KMS-11 (cell line): ENCODE measurements at regions not wholly inside any gene's neighbourhood (a gene's known extent, or its start where the extent isn't known, plus 50 kb on each side); places are given as distances from the start of the nearest gene placed in this dataset.
"Not testable (repeated sequence)": the region's sequence is repeated elsewhere in the genome, so short reads cannot be mapped to it uniquely, and the experiment has no call there.

Experiments
- H2AFZ ChIP-seq: fragments of 200-600 bp; sonication (generic); 2 replicates; pipeline ENCODE4 v1.6.1; 2016; ENCODE audit warnings: antibody characterized with exemption, mixed run types, low read depth
- H3K27ac ChIP-seq: fragments of 200-600 bp; sonication (generic); 2 replicates; pipeline ENCODE4 v1.6.1; 2016; ENCODE audit warnings: mild to moderate bottlenecking, mixed run types
- H3K27me3 ChIP-seq: fragments of 200-600 bp; sonication (generic); 2 replicates; pipeline ENCODE4 v1.6.1; 2017; ENCODE audit warnings: mild to moderate bottlenecking, low read depth, mixed run types, moderate library complexity; ENCODE audit not compliant: insufficient read depth
- H3K36me3 ChIP-seq: fragments of 200-600 bp; sonication (generic); 2 replicates; pipeline ENCODE4 v1.6.1; 2017; ENCODE audit warnings: mild to moderate bottlenecking, mixed run types; ENCODE audit not compliant: insufficient read depth
- H3K4me1 ChIP-seq: fragments of 200-600 bp; sonication (generic); 2 replicates; pipeline ENCODE4 v1.6.1; 2016; ENCODE audit warnings: mild to moderate bottlenecking, low read depth, mixed run types; ENCODE audit not compliant: poor library complexity, severe bottlenecking
- H3K4me2 ChIP-seq: fragments of 200-600 bp; sonication (generic); 2 replicates; pipeline ENCODE4 v1.7.0; 2016; ENCODE audit warnings: mild to moderate bottlenecking, mixed run types
- H3K4me3 ChIP-seq: fragments of 200-600 bp; sonication (generic); IDR thresholded peaks from 2 replicates; pipeline ENCODE4 v1.6.1; 2017; ENCODE audit warnings: low read depth, low read length, mixed read lengths; ENCODE audit not compliant: insufficient read depth
- H3K79me2 ChIP-seq: fragments of 200-600 bp; sonication (generic); 2 replicates; pipeline ENCODE4 v1.6.1; 2016; ENCODE audit warnings: low read depth, mixed run types; ENCODE audit not compliant: insufficient read depth
- H3K9ac ChIP-seq: fragments of 200-600 bp; sonication (generic); 2 replicates; pipeline ENCODE4 v1.6.1; 2016; ENCODE audit warnings: mild to moderate bottlenecking, mixed run types
- H4K20me1 ChIP-seq: fragments of 200-600 bp; sonication (generic); 2 replicates; pipeline ENCODE4 v1.6.1; 2016; ENCODE audit warnings: mild to moderate bottlenecking, mixed run types; ENCODE audit not compliant: insufficient read depth
- TF ChIP-seq, protein P1 (sequence below): fragments of 200-600 bp; sonication (generic); conservative IDR thresholded peaks from 2 replicates; pipeline ENCODE4 v1.6.1; 2017; ENCODE audit warnings: low read depth, mild to moderate bottlenecking, antibody characterized with exemption, low read length, moderate library complexity, mixed read lengths

DNA sequence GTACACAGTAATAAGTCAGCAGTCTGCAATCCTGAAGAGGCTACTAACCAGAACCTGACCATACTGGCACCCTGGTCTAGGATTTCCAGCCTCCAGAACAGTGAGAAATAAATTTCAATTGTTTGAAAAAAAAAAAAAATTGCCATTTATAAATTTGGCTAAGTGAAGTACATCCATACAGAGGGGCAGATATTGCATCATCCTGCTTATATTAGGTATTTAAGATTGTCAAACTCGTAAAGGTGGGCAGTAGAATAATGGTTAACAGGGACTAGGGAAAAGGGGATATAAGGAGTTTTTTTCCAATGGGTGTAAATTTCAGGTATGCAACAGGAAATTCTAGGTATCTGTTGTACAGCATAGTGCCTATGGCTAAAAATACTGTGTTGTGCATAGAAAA lies 1250.9 kb downstream of the BRINP3 start:
- H3K4me3 ChIP-seq: no peak overlapping the region
- TF ChIP-seq, protein P1, sequence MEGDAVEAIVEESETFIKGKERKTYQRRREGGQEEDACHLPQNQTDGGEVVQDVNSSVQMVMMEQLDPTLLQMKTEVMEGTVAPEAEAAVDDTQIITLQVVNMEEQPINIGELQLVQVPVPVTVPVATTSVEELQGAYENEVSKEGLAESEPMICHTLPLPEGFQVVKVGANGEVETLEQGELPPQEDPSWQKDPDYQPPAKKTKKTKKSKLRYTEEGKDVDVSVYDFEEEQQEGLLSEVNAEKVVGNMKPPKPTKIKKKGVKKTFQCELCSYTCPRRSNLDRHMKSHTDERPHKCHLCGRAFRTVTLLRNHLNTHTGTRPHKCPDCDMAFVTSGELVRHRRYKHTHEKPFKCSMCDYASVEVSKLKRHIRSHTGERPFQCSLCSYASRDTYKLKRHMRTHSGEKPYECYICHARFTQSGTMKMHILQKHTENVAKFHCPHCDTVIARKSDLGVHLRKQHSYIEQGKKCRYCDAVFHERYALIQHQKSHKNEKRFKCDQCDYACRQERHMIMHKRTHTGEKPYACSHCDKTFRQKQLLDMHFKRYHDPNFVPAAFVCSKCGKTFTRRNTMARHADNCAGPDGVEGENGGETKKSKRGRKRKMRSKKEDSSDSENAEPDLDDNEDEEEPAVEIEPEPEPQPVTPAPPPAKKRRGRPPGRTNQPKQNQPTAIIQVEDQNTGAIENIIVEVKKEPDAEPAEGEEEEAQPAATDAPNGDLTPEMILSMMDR: no peak
- H2AFZ ChIP-seq: no peak overlapping the region
- H3K27ac ChIP-seq: no peak overlapping the region
- no peaks in the 10 kb centered on the region for H3K27me3 ChIP-seq
- H4K20me1 ChIP-seq: no peaks in the 10 kb centered on the region
- no peaks in the 10 kb centered on the region for H3K4me1 ChIP-seq
- H3K79me2 ChIP-seq: no peaks in the 10 kb centered on the region
- H3K4me2 ChIP-seq: no peak overlapping the region
- no peaks in the 10 kb centered on the region for H3K36me3 ChIP-seq
- H3K9ac ChIP-seq: no peak overlapping the region

DNA sequence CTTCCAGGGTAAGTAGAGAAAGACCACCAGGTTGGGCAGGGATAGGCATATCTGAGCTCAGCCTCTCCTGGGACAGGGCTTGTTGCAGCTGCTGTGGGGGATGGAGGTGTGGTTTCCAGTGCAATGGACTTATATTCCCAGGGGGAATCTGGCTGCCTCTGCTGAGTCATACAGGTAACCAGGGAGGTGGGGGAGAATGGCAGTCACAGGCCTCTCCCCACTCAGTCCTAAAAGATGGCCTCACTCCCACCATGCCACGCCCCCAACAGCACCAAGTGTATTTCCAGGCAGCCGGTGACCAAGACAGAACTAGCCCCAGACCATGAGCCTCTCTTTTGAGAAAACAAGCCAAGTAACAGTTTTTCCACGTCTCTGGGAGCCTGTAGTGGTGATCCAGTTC lies 1240.7 kb downstream of the BRINP3 start:
- TF ChIP-seq, protein P1: no peak
- Histone ChIP-seq H3K4me1 (no peaks in the 10 kb centered on the region), H2AFZ (no peak overlapping the region), H3K79me2 (no peaks in the 10 kb centered on the region), H3K27ac (no peak overlapping the region), H3K4me3 (no peak overlapping the region), H3K27me3 (no peaks in the 10 kb centered on the region), H3K9ac (no peak overlapping the region), H4K20me1 (no peaks in the 10 kb centered on the region), H3K36me3 (no peaks in the 10 kb centered on the region), H3K4me2 (no peak overlapping the region)

DNA sequence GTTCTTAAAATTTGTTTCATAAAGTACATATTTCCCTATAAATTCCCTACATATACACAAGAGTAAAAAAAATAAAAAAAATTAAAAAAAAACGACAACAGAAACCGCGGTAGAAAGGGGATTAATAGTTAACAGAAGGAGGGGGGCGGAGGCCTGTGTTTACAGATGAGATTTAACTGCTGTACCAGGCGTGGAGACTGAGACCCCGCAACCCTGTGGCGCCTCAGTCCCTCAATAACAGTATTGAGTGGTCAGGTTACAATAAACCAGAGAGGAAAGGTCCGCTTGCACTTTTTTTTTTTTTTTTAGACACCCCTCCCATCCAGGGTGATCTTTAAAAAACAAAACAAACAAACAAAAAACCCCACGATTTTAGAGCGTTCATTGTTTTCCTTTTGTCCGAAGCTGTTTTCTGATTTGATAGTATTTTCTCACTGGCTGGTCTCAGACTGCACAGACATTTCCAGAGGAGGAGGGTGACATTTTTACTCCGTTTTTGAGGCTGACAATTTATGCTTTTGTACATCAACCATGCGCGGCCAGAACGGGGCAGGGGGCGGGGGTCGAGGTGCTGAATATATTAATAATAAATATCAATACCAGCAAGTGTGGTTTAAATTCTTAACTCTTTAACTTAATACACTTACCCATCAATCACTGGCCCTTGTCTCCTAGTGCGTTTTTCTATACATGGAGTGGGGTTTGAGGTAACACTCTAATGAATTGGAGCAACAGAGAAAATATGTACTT lies 1223.9 kb downstream of the BRINP3 start:
- Histone ChIP-seq H3K27ac (no peak overlapping the region), H4K20me1 (no peaks in the 10 kb centered on the region), H2AFZ (no peak overlapping the region), H3K27me3 (no peaks in the 10 kb centered on the region), H3K9ac (no peak overlapping the region), H3K4me1 (no peaks in the 10 kb centered on the region), H3K79me2 (no peaks in the 10 kb centered on the region), H3K4me3 (no peak overlapping the region), H3K4me2 (no peak overlapping the region), H3K36me3 (no peaks in the 10 kb centered on the region)
- TF ChIP-seq, protein P1: no peak

DNA sequence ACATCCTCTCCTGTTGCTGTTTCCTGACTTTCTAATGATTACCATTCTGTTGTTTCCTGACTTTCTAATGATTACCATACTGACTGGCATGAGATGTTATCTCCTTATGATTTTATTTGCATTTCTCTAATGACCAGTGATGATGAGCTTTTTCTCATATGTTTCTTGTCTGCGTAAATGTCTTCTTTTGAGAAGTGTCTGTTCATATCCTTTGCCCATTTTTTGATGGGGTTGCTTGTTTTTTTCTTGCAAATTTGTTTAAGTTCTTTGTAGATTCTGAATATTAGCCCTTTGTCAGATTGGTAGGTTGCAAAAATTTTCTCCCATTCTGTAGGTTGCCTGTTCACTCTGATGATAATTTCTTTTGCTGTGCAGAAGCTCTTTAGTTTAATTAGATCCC lies 1216.5 kb downstream of the BRINP3 start:
- H3K4me1 ChIP-seq, H3K9ac ChIP-seq, H3K36me3 ChIP-seq, H3K4me2 ChIP-seq, H3K27ac ChIP-seq, H4K20me1 ChIP-seq, H3K27me3 ChIP-seq, H2AFZ ChIP-seq, H3K4me3 ChIP-seq, H3K79me2 ChIP-seq: not testable (repeated sequence)

DNA sequence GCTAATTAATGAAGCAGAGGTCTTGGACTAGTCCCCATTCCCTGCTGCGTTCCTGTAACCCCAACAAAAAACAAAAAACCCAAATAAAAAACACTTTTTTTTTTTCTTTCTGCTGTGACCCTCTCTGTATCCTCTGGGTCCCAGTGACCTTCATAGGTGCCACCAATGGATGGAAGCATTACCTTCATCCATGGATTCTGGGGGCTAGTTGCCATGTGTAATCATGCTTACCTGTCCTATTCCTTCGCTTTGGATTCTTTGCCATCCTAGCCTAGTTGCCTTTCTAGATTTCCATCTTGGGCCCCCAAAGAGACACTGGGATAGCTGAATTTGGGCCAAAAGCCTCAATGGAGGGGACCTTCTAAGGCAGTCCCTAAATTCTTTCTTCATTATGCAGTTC lies 1208.7 kb downstream of the BRINP3 start:
- H3K4me3 ChIP-seq: no peak overlapping the region
- H3K27me3 ChIP-seq: no peaks in the 10 kb centered on the region
- H3K4me1 ChIP-seq: no peaks in the 10 kb centered on the region
- H3K4me2 ChIP-seq: no peak overlapping the region
- H4K20me1 ChIP-seq: no peaks in the 10 kb centered on the region
- TF ChIP-seq, protein P1: no peak
- no peaks in the 10 kb centered on the region for H3K36me3 ChIP-seq
- no peak overlapping the region for H3K9ac ChIP-seq
- H3K79me2 ChIP-seq: no peaks in the 10 kb centered on the region
- H2AFZ ChIP-seq: no peak overlapping the region
- H3K27ac ChIP-seq: no peak overlapping the region
